ENCODE measurements at regions not wholly inside any gene's neighbourhood (a gene's known extent, or its start where the extent isn't known, plus 50 kb on each side); places are given as distances from the start of the nearest gene placed in this dataset.

GRCh38 chr15:67911727-67912126 is 71.9 kb upstream of the RNU6-1 start:
- Histone ChIP-seq H3K9ac (ENCODE audit: low read length) (no peak overlapping the region), H3K4me1 (ENCODE audit: control insufficient read depth, insufficient read depth, low read length) (peaks cover 31% of the 10 kb centered on the region), H3K36me3 (ENCODE audit: control insufficient read depth, insufficient read depth, low read length) (no peaks in the 10 kb centered on the region), H3K4me3 (ENCODE audit: low read length) (no peak overlapping the region), H3K9me3 (ENCODE audit: control insufficient read depth, low read length) (no peaks in the 10 kb centered on the region), H3K27me3 (ENCODE audit: control insufficient read depth, insufficient read depth, low read length) (no peaks in the 10 kb centered on the region)

- H3K4me1 ChIP-seq (ENCODE audit: control insufficient read depth, insufficient read depth, low read length): peaks cover 47% of the 10 kb centered on the region
- H3K9me3 ChIP-seq (ENCODE audit: control insufficient read depth, low read length): no peaks in the 10 kb centered on the region
- no peak overlapping the region for H3K9ac ChIP-seq (ENCODE audit: low read length)
- no peaks in the 10 kb centered on the region for H3K27me3 ChIP-seq (ENCODE audit: control insufficient read depth, insufficient read depth, low read length)
- no peaks in the 10 kb centered on the region for H3K36me3 ChIP-seq (ENCODE audit: control insufficient read depth, insufficient read depth, low read length)
- H3K4me3 ChIP-seq (ENCODE audit: low read length): no peak overlapping the region
Measured at GRCh38 chr15:67914028-67914427, 74.2 kb upstream of the RNU6-1 start.

GRCh38 chr15:67914537-67915460 is 75.0 kb upstream of the RNU6-1 start:
- Histone ChIP-seq H3K36me3 (ENCODE audit: control insufficient read depth, insufficient read depth, low read length) (no peaks in the 10 kb centered on the region), H3K4me3 (ENCODE audit: low read length) (no peak overlapping the region), H3K4me1 (ENCODE audit: control insufficient read depth, insufficient read depth, low read length) (peaks cover 47% of the 10 kb centered on the region), H3K27me3 (ENCODE audit: control insufficient read depth, insufficient read depth, low read length) (no peaks in the 10 kb centered on the region), H3K9ac (ENCODE audit: low read length) (peak overlapping the region; percentile 14), H3K9me3 (ENCODE audit: control insufficient read depth, low read length) (no peaks in the 10 kb centered on the region)

- Histone ChIP-seq H3K4me1 (ENCODE audit: control insufficient read depth, insufficient read depth, low read length) (peaks cover 47% of the 10 kb centered on the region), H3K9ac (ENCODE audit: low read length) (peak overlapping the region; percentile 14), H3K4me3 (ENCODE audit: low read length) (no peak overlapping the region), H3K9me3 (ENCODE audit: control insufficient read depth, low read length) (no peaks in the 10 kb centered on the region), H3K27me3 (ENCODE audit: control insufficient read depth, insufficient read depth, low read length) (no peaks in the 10 kb centered on the region), H3K36me3 (ENCODE audit: control insufficient read depth, insufficient read depth, low read length) (no peaks in the 10 kb centered on the region)
Measured at GRCh38 chr15:67915461-67916374, 75.9 kb upstream of the RNU6-1 start.

GRCh38 chr15:67916565-67916964 is 76.7 kb upstream of the RNU6-1 start:
- Histone ChIP-seq H3K4me1 (ENCODE audit: control insufficient read depth, insufficient read depth, low read length) (peaks cover 47% of the 10 kb centered on the region), H3K4me3 (ENCODE audit: low read length) (no peak overlapping the region), H3K9ac (ENCODE audit: low read length) (no peak overlapping the region), H3K27me3 (ENCODE audit: control insufficient read depth, insufficient read depth, low read length) (no peaks in the 10 kb centered on the region), H3K9me3 (ENCODE audit: control insufficient read depth, low read length) (no peaks in the 10 kb centered on the region), H3K36me3 (ENCODE audit: control insufficient read depth, insufficient read depth, low read length) (no peaks in the 10 kb centered on the region)

GRCh38 chr15:67917037-67917436 is 77.2 kb upstream of the RNU6-1 start:
- H3K4me3 ChIP-seq (ENCODE audit: low read length): no peak overlapping the region
- peaks cover 47% of the 10 kb centered on the region for H3K4me1 ChIP-seq (ENCODE audit: control insufficient read depth, insufficient read depth, low read length)
- H3K9ac ChIP-seq (ENCODE audit: low read length): no peak overlapping the region
- H3K27me3 ChIP-seq (ENCODE audit: control insufficient read depth, insufficient read depth, low read length): no peaks in the 10 kb centered on the region
- no peaks in the 10 kb centered on the region for H3K36me3 ChIP-seq (ENCODE audit: control insufficient read depth, insufficient read depth, low read length)
- H3K9me3 ChIP-seq (ENCODE audit: control insufficient read depth, low read length): no peaks in the 10 kb centered on the region

- H3K36me3 ChIP-seq (ENCODE audit: control insufficient read depth, insufficient read depth, low read length): no peaks in the 10 kb centered on the region
- H3K27me3 ChIP-seq (ENCODE audit: control insufficient read depth, insufficient read depth, low read length): no peaks in the 10 kb centered on the region
- H3K4me3 ChIP-seq (ENCODE audit: low read length): no peak overlapping the region
- no peak overlapping the region for H3K9ac ChIP-seq (ENCODE audit: low read length)
- H3K9me3 ChIP-seq (ENCODE audit: control insufficient read depth, low read length): no peaks in the 10 kb centered on the region
- peaks cover 47% of the 10 kb centered on the region for H3K4me1 ChIP-seq (ENCODE audit: control insufficient read depth, insufficient read depth, low read length)
Measured at GRCh38 chr15:67917636-67918035, 77.8 kb upstream of the RNU6-1 start.

GRCh38 chr15:67918205-67918861 is 78.5 kb upstream of the RNU6-1 start:
- Histone ChIP-seq H3K27me3 (ENCODE audit: control insufficient read depth, insufficient read depth, low read length) (no peaks in the 10 kb centered on the region), H3K9ac (ENCODE audit: low read length) (no peak overlapping the region), H3K9me3 (ENCODE audit: control insufficient read depth, low read length) (no peaks in the 10 kb centered on the region), H3K4me3 (ENCODE audit: low read length) (no peak overlapping the region), H3K36me3 (ENCODE audit: control insufficient read depth, insufficient read depth, low read length) (no peaks in the 10 kb centered on the region), H3K4me1 (ENCODE audit: control insufficient read depth, insufficient read depth, low read length) (peaks cover 47% of the 10 kb centered on the region)

GRCh38 chr15:67920524-67921240 is 80.8 kb upstream of the RNU6-1 start:
- Histone ChIP-seq H3K36me3 (ENCODE audit: control insufficient read depth, insufficient read depth, low read length) (no peaks in the 10 kb centered on the region), H3K9me3 (ENCODE audit: control insufficient read depth, low read length) (no peaks in the 10 kb centered on the region), H3K9ac (ENCODE audit: low read length) (no peak overlapping the region), H3K27me3 (ENCODE audit: control insufficient read depth, insufficient read depth, low read length) (no peaks in the 10 kb centered on the region), H3K4me3 (ENCODE audit: low read length) (no peak overlapping the region), H3K4me1 (ENCODE audit: control insufficient read depth, insufficient read depth, low read length) (peaks cover 26% of the 10 kb centered on the region)

- Histone ChIP-seq H3K27me3 (ENCODE audit: control insufficient read depth, insufficient read depth, low read length) (no peaks in the 10 kb centered on the region), H3K4me3 (ENCODE audit: low read length) (no peak overlapping the region), H3K36me3 (ENCODE audit: control insufficient read depth, insufficient read depth, low read length) (no peaks in the 10 kb centered on the region), H3K9me3 (ENCODE audit: control insufficient read depth, low read length) (no peaks in the 10 kb centered on the region), H3K4me1 (ENCODE audit: control insufficient read depth, insufficient read depth, low read length) (peaks cover 11% of the 10 kb centered on the region), H3K9ac (ENCODE audit: low read length) (no peak overlapping the region)
Measured at GRCh38 chr15:67922106-67922675, 82.3 kb upstream of the RNU6-1 start.

All from mucosa of stomach (tissue), 1 donor.